HG02981 (cell line): ENCODE measurements at regions not wholly inside any gene's neighbourhood (a gene's known extent, or its start where the extent isn't known, plus 50 kb on each side); places are given as distances from the start of the nearest gene placed in this dataset.

Source experiments
- ATAC-seq: cut with Tn5 transposase; IDR thresholded peaks from one replicate; pipeline ENCODE4 v1.9.1; 2021; ENCODE audit warnings: mild to moderate bottlenecking, moderate library complexity; ENCODE audit not compliant: unreplicated experiment

DNA sequence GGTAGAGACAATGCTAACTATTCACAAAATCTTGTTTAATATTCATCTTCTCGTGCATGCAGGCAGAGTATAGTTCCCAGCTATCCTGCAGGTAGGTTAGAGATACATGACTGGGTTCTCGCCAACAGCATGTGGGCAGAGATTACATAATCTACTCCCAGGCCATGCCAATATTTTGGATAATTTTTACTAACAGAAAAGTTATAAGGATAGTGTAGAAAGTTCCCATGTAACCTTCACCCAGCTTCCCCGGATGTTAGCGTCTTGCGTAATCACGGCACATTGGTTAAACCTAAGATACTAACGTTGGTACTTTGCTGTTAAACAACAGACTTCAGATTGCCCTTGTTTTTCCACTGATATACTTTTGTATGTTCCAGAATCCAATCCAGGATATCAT is 215.5 kb upstream of the LARGE1 start:
- ATAC-seq: no peak

- ATAC-seq: no peak
Observed at GRCh38 chr22:34150023-34150422, 229.7 kb upstream of the LARGE1 start.

DNA sequence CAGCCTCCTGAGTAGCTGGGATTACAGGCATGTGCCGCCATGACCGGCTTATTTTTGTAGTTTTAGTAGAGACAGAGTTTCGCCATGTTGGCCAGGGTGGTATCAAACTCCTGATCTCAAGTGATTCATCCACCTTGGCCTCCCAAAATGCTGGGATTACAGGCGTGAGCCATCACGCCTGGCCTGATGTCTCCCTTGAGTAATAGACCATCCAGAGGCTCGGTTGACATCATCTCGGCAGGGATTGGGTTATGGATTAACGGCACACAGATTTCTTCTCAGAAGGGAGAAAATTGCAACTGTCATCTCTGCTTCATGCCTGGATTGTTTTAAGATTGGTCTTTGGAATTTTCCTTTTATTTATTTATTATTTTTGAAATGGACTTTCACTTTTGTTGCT is 239.2 kb upstream of the LARGE1 start:
- ATAC-seq: no peak

DNA sequence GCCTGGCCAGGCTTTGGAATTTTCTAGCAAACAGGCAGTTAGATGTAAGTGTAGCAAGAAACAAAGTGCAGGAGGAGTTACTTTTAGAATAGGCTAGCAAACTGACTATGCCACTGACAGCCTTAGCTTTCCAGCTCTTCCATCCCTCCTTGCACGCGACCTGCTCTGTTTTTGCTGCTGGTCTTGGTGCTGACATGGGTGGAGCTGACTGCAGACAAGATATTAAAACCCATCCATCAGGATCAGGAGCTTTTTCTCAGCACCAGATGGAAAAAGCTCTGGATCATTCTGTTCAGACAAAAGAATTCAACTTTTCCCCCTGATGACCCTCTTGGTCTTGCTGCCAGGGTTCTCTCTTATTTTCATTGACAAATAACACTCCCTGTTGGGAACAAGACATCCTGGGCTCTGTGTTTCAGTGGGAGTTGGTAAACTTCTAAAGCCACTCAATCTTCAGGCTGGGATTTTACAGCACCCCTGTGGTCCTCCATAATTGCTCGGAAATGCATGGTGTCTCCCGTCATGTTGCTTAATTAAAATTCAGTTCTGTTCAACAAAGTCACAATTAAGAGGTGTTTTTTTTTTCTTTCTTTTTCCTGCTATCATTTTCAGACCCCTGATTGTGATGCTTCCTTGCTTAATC is 240.0 kb upstream of the LARGE1 start:
- ATAC-seq: no peak

DNA sequence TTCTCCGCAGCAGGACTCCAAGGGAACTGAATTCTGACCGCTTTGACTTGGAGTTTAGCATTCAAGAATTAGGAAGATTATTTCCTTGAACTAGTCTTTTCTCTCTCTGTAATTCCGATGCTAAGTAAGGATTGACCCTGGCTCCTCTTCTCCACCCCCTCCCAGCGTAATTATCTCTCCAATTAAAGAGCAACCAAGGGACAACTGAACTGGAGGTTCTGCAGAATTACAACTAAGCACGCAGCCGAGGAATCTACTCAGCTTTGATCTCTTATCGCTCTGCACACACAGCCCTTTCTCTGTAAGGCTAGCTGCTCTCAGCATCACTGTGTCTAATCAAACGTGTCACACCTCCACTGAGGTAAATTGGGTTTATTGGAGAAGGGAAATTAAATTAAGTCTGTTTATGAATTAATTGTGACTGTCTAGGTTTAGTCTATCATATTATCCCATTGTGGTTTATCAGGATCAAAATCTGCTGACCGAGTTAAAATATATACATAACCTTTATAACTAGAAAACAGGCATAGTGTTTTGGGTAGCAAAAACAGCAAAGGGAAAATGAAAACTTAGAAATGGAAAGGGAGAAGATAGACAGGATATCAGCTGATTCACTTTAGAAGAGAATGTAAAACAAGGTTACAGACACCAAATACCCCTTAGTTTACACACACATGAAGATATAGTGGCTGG is 241.3 kb upstream of the LARGE1 start:
- no peak for ATAC-seq

DNA sequence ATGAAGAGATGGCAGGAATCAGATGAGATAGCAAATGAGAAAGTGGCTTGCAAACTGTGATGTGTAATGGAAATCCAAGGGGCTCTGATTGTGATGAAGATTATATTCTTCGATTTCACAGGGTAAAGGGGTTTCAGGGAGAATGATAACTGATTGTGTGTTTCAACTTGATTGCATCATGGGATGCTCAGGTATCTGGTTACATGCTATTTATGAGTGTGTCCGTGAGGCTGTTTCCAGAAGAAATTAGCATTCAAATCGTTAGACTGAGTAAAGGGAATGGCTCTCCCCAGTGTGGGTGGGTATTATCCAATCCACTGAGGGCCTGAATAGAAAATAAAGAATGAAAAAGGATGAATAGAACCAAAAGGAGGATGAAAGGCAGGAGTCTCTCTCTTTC is 278.7 kb upstream of the LARGE1 start:
- no peak for ATAC-seq

DNA sequence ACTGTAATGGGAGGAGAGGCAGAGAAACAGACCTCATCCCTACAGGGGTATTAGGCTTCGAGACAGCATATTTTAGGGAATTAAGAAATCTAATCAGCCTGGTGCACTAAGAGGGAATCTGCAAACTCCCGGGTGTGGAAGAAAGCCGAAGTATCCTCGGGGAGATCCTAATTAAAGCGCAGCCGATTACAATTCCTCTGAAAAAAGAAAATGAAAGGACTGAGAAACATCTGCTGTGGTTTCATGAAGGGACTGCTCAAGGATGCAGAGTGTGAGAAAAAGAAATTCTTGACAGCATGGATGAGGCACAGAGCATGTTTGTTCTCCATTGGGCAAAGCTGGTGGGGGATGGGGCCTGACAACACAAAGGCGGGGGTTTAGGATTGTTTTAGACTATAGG is 290.0 kb upstream of the LARGE1 start:
- no peak for ATAC-seq

DNA sequence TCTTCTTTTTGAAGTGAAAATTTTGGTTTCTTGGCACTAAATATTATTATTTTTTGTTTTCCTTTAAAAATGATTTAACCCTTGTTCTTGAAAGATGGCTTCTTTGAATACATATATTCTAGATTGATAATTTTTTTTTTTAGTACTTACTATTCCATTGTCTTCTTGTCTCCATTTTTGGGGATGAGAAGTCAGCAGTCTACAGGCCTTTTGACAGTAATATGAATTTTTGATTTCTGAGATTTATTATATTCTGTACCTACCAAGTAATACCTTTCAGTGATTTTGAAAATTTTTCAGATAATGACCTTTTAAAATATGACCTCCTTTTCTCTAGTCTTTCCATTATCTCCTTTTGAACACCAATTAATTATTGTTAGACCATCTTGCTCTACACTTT is 294.1 kb upstream of the LARGE1 start:
- ATAC-seq: no peak

DNA sequence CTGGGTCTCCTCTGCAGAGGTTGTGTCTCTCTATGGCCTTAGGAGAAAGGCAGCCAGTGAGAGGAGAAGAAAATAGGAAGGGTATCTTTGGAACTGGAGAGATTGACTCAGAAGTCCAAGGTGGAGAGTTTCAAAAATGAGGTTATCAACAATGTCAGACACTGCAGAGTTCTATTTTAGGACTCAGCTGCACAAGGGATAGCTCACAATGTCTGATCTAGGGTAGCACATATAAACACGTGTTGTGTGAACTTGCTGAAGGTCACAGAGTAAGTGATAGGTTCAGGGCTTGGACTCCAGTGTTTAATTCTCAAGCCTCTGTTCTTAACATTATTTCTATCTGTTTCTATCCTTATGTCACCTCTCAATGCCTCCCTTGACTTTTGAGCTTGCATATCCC is 305.0 kb upstream of the LARGE1 start:
- ATAC-seq: no peak

DNA sequence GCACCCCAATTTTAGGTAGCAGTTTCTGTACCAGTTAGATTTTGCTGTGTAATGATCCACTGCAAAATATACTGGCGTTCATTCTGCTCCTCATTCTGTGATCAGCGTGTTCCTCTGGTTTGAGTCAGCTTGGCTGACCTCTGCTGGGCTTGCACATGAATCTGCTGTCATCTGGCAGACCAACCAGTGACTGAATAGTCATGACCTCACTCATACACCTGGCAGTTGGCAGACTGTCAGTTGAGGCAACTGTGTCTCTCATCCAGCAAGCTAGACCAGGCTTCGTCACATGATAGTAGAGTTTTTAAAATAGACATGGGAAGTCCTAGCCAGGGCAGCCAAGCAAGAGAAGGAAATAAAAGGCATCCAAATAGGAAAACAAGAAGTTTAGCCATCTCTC is 316.3 kb upstream of the LARGE1 start:
- no peak for ATAC-seq

- no peak for ATAC-seq
Observed at GRCh38 chr22:34239421-34239820, 319.1 kb upstream of the LARGE1 start.

DNA sequence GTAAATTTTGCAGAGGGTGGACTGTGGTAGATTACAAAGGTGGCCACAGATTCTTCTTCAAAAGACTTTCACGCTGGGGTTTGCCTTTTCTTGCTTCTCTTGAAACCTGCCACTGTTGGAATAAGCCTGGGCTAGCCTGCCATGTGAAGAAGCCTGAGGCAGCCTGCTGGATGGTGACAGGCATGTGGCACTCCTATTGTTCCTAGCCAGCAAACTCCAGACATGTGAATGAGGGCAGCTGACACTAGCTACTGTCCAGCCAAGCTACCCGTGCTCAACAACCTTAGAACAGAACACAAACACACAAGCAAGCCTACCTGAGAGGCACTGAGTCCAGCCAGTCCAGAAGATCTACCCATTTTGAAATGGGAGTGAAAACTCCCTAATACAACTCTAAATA is 322.7 kb upstream of the LARGE1 start:
- no peak for ATAC-seq

DNA sequence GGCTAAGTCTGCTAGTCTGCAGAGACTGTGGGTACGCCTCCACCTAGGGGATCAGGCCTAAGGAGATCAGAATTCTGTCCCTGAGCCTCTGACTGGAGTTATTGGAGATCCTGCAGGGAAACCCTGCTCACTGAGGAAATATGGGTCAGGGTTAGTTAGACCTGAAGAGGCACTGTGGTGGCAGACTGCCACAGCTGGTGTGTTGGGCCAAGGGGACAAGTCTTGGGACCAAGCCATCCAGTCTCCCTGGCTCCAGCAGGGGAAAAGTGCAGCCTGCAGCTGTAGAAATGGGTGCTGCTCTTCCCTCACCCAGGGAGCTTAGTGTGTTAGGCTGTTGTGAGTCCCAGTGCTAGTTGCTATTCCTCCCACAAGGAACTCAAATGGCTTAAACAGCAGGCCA is 334.8 kb upstream of the LARGE1 start:
- no peak for ATAC-seq

GRCh38 chr22:34278121-34278520 is 357.8 kb upstream of the LARGE1 start:
- ATAC-seq: no peak

DNA sequence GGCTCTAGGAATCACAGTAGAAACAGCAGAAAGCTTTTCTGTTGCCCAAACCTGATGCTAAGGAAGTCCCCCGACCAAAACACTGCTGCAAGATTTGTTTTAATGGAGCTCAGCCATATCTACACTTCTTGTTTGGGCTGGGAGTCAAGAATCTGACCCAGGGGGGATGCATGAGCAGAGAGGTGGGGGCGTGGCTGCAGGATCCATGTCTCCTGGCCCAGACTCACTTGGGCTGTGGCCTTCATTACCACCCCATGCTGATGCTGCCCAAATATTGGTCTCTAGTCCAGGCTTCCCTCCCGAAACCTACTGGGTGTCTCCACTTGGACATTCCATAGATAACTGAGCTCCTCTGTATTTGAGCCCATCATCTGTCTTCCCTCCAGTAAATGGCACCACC is 361.5 kb upstream of the LARGE1 start:
- no peak for ATAC-seq

- ATAC-seq: no peak
Observed at GRCh38 chr22:34283844-34284243, 363.6 kb upstream of the LARGE1 start.

- no peak for ATAC-seq
Observed at GRCh38 chr22:34293324-34293723, 373.0 kb upstream of the LARGE1 start.

- no peak for ATAC-seq
Observed at GRCh38 chr22:34294476-34294875, 374.2 kb upstream of the LARGE1 start.

DNA sequence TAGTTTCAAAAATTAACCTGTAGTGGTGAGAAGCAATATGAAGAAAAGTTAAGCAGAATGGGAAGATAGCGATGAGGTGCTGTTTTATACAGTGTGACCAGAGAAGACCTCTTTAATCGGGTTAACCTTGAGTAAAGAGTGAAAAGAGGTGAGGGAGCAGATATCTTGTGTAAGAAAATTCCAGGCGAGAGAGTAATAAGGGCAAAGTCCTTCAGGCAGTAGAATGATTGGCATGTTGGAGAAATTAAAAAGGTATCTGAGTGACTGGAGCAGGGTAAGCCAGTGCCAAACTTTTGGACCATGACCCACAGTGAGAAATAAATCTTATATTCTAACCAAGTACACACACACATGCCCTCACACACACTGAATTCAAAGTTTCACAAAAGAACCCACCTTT is 374.7 kb upstream of the LARGE1 start:
- no peak for ATAC-seq

- no peak for ATAC-seq
Observed at GRCh38 chr22:34296461-34296860, 376.2 kb upstream of the LARGE1 start.

GRCh38 chr22:34297536-34298120 is 377.4 kb upstream of the LARGE1 start:
- no peak for ATAC-seq

- ATAC-seq: no peak
Observed at GRCh38 chr22:34299496-34299895, 379.2 kb upstream of the LARGE1 start.

DNA sequence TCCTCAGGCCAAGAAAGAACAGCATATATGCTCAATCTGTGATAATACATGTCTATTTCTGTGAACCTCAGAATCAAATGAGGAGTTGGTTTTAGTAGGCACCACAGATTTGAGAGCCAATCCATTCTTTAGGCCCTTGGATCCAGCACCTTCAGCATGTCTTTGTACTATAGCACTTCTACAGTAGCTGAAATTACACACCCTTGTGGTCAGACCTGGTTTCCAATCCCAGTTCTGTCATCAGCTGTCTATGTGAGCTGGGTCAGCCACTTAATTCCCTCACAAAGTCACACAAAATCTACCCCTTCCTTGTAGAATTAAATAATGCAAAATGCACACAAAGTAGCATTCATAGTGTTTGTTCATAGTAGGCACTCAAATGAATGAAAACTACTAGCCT is 381.3 kb upstream of the LARGE1 start:
- no peak for ATAC-seq
